Kidney tubule cell (primary cell): ENCODE measurements at regions not wholly inside any gene's neighbourhood (a gene's known extent, or its start where the extent isn't known, plus 50 kb on each side); places are given as distances from the start of the nearest gene placed in this dataset.

ENCODE experiments used
- DNase-seq: peaks from one replicate; pipeline ENCODE4 v3.0.0-alpha.2; 2018; ENCODE audit warnings: low spot score

GRCh38 chr15:97804950-97805349, 155.6 kb upstream of the ARRDC4 start:
- no peak for DNase-seq

- DNase-seq = no peak
Observed at GRCh38 chr15:97806766-97807165, 153.7 kb upstream of the ARRDC4 start.

GRCh38 chr15:97815835-97816234, 144.7 kb upstream of the ARRDC4 start:
- no peak for DNase-seq

- no peak for DNase-seq
Observed at GRCh38 chr15:97817276-97817890, 143.1 kb upstream of the ARRDC4 start.

GRCh38 chr15:97836003-97836402, 124.5 kb upstream of the ARRDC4 start:
- DNase-seq = no peak

GRCh38 chr15:97837896-97838295, 122.6 kb upstream of the ARRDC4 start:
- no peak for DNase-seq

GRCh38 chr15:97838606-97839210, 121.8 kb upstream of the ARRDC4 start:
- DNase-seq = no peak

GRCh38 chr15:97840501-97840900, 120.0 kb upstream of the ARRDC4 start:
- DNase-seq = peak; percentile 6

- no peak for DNase-seq
Observed at GRCh38 chr15:97841558-97841957, 118.9 kb upstream of the ARRDC4 start.

GRCh38 chr15:97849183-97849582, 111.3 kb upstream of the ARRDC4 start:
- DNase-seq = no peak

GRCh38 chr15:97858296-97858695, 102.2 kb upstream of the ARRDC4 start:
- DNase-seq = no peak

- DNase-seq = no peak
Observed at GRCh38 chr15:97861529-97862260, 98.8 kb upstream of the ARRDC4 start.

GRCh38 chr15:97866959-97867358, 93.5 kb upstream of the ARRDC4 start:
- no peak for DNase-seq

GRCh38 chr15:97867870-97868269, 92.6 kb upstream of the ARRDC4 start:
- no peak for DNase-seq

GRCh38 chr15:97868981-97869380, 91.5 kb upstream of the ARRDC4 start:
- DNase-seq = no peak

- no peak for DNase-seq
Observed at GRCh38 chr15:97870771-97871170, 89.7 kb upstream of the ARRDC4 start.

GRCh38 chr15:97874139-97874538, 86.4 kb upstream of the ARRDC4 start:
- no peak for DNase-seq

GRCh38 chr15:97875025-97875512, 85.4 kb upstream of the ARRDC4 start:
- DNase-seq = no peak

GRCh38 chr15:97875513-97876280, 84.8 kb upstream of the ARRDC4 start:
- DNase-seq = peak; percentile 18

- DNase-seq = no peak
Observed at GRCh38 chr15:97876281-97876675, 84.2 kb upstream of the ARRDC4 start.

- no peak for DNase-seq
Observed at GRCh38 chr15:97881346-97881965, 79.0 kb upstream of the ARRDC4 start.

GRCh38 chr15:97884513-97885131, 75.9 kb upstream of the ARRDC4 start:
- DNase-seq = no peak
